ENCODE measurements at regions not wholly inside any gene's neighbourhood (a gene's known extent, or its start where the extent isn't known, plus 50 kb on each side); places are given as distances from the start of the nearest gene placed in this dataset.

DNA sequence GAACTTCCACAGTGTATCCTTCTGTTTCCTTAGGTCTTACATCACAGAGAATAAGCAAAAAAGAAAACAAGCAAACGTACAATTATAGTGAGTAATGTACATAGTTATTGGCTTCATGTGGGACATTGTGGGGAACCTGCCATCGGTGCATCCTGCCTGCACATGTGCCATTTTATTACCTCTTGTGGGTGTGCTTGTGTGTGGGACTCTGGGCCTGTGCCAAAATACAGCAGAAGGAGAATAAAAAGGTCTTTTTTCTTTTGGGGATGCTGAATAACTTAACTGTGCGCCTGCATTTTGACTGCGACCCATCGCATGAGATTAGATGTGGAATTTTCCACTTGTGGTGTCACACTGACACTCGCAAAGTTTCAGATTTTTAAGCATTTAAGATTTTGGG, 169.6 kb upstream of the DCBLD2 start:
- no peak for DNase-seq (ENCODE audit: unreplicated experiment)
- Mint-ChIP-seq H3K4me1 (ENCODE audit: insufficient read depth, unreplicated experiment) (no peaks in the 10 kb centered on the region), H3K36me3 (ENCODE audit: insufficient read depth, unreplicated experiment) (no peaks in the 10 kb centered on the region), H3K27ac (ENCODE audit: low read depth, unreplicated experiment) (no peak overlapping the region), H3K27me3 (ENCODE audit: insufficient read depth, unreplicated experiment) (peaks cover 26% of the 10 kb centered on the region), H3K9me3 (ENCODE audit: unreplicated experiment) (no peaks in the 10 kb centered on the region), H3K4me3 (ENCODE audit: unreplicated experiment) (no peak overlapping the region)
- intact Hi-C loops (cut with micrococcal nuclease), result no loop called here
- no TSS peak for BruUV-seq (replicated peaks)
- ChIA-PET CTCF (no interaction called here), POLR2A (no interaction called here)
- TF ChIP-seq, protein P1, sequence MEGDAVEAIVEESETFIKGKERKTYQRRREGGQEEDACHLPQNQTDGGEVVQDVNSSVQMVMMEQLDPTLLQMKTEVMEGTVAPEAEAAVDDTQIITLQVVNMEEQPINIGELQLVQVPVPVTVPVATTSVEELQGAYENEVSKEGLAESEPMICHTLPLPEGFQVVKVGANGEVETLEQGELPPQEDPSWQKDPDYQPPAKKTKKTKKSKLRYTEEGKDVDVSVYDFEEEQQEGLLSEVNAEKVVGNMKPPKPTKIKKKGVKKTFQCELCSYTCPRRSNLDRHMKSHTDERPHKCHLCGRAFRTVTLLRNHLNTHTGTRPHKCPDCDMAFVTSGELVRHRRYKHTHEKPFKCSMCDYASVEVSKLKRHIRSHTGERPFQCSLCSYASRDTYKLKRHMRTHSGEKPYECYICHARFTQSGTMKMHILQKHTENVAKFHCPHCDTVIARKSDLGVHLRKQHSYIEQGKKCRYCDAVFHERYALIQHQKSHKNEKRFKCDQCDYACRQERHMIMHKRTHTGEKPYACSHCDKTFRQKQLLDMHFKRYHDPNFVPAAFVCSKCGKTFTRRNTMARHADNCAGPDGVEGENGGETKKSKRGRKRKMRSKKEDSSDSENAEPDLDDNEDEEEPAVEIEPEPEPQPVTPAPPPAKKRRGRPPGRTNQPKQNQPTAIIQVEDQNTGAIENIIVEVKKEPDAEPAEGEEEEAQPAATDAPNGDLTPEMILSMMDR (IDR thresholded peaks at IDR 0.05; ENCODE audit: unreplicated experiment), result no peak

DNA sequence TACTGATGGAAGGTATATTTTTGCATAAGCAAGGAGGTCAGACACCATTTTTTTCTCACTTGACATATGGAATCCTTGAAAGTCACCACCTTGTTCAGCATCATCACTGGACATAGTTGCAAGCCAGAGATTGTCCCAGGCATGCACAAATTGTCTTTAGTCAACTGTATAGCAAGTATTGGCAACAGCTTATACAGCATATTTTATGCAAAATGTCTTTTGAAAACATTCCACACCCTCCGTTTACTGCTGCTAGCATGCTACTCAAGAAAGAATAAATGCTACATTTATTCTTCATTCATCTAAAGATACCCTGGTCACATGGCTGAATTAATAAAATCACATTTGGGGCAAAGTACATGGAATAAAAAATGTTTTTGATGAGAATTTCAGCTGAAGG, 168.5 kb upstream of the DCBLD2 start:
- intact Hi-C loops (cut with micrococcal nuclease), result no loop called here
- Mint-ChIP-seq H3K36me3 (ENCODE audit: insufficient read depth, unreplicated experiment) (no peaks in the 10 kb centered on the region), H3K4me3 (ENCODE audit: unreplicated experiment) (no peak overlapping the region), H3K9me3 (ENCODE audit: unreplicated experiment) (no peaks in the 10 kb centered on the region), H3K4me1 (ENCODE audit: insufficient read depth, unreplicated experiment) (no peaks in the 10 kb centered on the region), H3K27me3 (ENCODE audit: insufficient read depth, unreplicated experiment) (peaks cover 29% of the 10 kb centered on the region), H3K27ac (ENCODE audit: low read depth, unreplicated experiment) (no peak overlapping the region)
- no peak for DNase-seq (ENCODE audit: unreplicated experiment)
- no TSS peak for BruUV-seq (replicated peaks)
- CTCF ChIA-PET, result interaction anchor here (0.8 kb wide), 1 partner anchor 103 kb away, joined by 3 read pairs; no protein-coding TSS in a partner anchor
- TF ChIP-seq, protein P1 (IDR thresholded peaks at IDR 0.05; ENCODE audit: unreplicated experiment), result no peak
- POLR2A ChIA-PET, result no interaction called here

DNA sequence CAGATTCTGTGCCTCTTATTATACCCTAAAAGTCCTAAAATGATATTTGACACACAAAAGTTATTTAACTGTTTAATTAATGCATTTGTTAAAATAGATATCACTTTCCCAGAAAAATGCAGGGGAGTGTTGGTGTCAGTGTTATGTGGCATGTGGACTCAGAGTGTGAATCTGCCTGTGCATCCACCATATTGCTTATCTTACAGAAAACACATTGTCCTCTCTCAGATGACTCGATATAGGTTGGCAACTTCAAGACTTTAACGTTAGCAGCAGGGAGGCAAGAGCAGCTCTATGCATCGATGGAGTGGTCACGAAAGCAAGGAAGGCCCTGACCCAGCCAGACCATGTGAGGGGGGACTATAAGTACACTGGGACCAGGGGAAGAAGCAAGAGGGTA, 165.4 kb upstream of the DCBLD2 start:
- POLR2A ChIA-PET, result interaction anchor here (2.1 kb wide), 1 partner anchor 9 kb away, joined by 4 read pairs; no protein-coding TSS in a partner anchor
- CTCF ChIA-PET, result interaction anchor here (1.1 kb wide), 1 partner anchor 10 kb away, joined by 3 read pairs; no protein-coding TSS in a partner anchor
- BruUV-seq (replicated peaks), result no TSS peak
- intact Hi-C loops (cut with micrococcal nuclease), result no loop called here
- TF ChIP-seq, protein P1 (IDR thresholded peaks at IDR 0.05; ENCODE audit: unreplicated experiment), result no peak
- Mint-ChIP-seq H3K9me3 (ENCODE audit: unreplicated experiment) (no peaks in the 10 kb centered on the region), H3K4me1 (ENCODE audit: insufficient read depth, unreplicated experiment) (no peaks in the 10 kb centered on the region), H3K27ac (ENCODE audit: low read depth, unreplicated experiment) (no peak overlapping the region), H3K4me3 (ENCODE audit: unreplicated experiment) (no peak overlapping the region), H3K27me3 (ENCODE audit: insufficient read depth, unreplicated experiment) (peaks cover 40% of the 10 kb centered on the region), H3K36me3 (ENCODE audit: insufficient read depth, unreplicated experiment) (no peaks in the 10 kb centered on the region)
- no peak for DNase-seq (ENCODE audit: unreplicated experiment)

DNA sequence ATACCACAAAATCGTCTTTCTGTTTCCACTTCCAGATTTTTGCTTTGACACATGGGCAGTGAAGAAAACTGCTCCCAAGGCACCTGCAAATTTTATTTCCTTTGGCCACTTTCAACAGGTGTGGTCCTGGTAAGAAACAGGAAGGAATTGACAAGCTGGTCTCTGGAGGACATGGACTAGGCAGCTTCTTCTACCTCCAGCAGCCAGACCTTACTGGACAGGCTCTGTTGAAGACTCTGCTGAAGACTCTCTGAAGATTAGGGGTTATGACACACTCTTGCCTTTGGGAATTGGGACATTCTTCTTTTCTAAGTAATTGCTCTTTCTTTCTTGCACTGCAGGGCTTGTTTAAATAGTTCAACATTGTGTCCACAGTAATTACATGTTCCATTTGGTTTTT, 147.7 kb upstream of the DCBLD2 start:
- TF ChIP-seq, protein P1 (IDR thresholded peaks at IDR 0.05; ENCODE audit: unreplicated experiment), result no peak
- no peaks in the 10 kb centered on the region for H3K4me1 Mint-ChIP-seq (ENCODE audit: insufficient read depth, unreplicated experiment)
- BruUV-seq (replicated peaks), result no TSS peak
- H3K9me3 Mint-ChIP-seq (ENCODE audit: unreplicated experiment), result no peaks in the 10 kb centered on the region
- intact Hi-C loops (cut with micrococcal nuclease), result no loop called here
- no peak for DNase-seq (ENCODE audit: unreplicated experiment)
- H3K36me3 Mint-ChIP-seq (ENCODE audit: insufficient read depth, unreplicated experiment), result no peaks in the 10 kb centered on the region
- no peak overlapping the region for H3K4me3 Mint-ChIP-seq (ENCODE audit: unreplicated experiment)
- peaks cover 7% of the 10 kb centered on the region for H3K27me3 Mint-ChIP-seq (ENCODE audit: insufficient read depth, unreplicated experiment)
- CTCF ChIA-PET, result interaction anchor here (0.7 kb wide), 1 partner anchor 27 kb away, joined by 3 read pairs; no protein-coding TSS in a partner anchor
- POLR2A ChIA-PET, result interaction anchor here (0.6 kb wide), 1 partner anchor 862 kb away, joined by 3 read pairs; no protein-coding TSS in a partner anchor
- no peak overlapping the region for H3K27ac Mint-ChIP-seq (ENCODE audit: low read depth, unreplicated experiment)

All from MCF 10A (cell line).